ENCODE measurements at regions not wholly inside any gene's neighbourhood (a gene's known extent, or its start where the extent isn't known, plus 50 kb on each side); places are given as distances from the start of the nearest gene placed in this dataset.

DNA sequence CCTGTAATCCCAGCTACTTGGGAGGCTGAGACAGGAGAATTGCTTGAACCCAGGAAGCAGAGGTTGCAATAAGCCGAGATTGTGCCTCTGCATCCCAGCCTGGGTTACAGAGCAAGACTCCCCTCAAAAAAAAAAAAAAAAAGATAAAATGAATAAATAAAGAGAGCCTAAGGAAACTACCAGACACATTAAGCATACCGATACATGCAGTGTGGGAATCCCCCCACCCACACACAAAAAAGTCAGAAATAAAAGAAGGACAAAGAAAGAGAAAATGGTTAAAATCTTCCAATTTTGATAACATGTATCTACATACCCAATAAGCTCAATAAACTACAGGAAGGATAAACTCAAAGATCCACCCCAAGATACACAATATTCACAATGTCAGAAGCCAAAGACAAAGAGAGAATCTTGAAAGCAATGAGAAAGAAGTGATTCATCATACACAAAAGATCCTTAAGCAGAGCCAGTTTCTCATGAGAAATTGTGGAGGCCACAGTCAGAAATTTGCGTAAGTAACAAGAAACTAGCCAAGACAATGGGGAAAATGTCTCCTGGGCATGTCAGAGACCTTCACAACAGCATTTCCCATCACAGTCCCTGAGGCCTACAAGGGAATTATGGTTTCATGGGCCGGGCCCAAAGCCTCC is 1197.0 kb downstream of the AMY1C start (continued):
- TF ChIP-seq CEBPB (IDR thresholded peaks at IDR 0.05; ENCODE audit: borderline replicate concordance in 1 of 2, low read depth in 2 of 2, low read length in 2 of 2) (no peak), IKZF1 (conservative IDR thresholded peaks at IDR 0.05) (no peak), POLR2AphosphoS2 (IDR thresholded peaks at IDR 0.05; ENCODE audit: low read depth, low read length) (no peak), MYC (IDR thresholded peaks at IDR 0.05; ENCODE audit: insufficient read depth, insufficient read length, insufficient replicate concordance, low read length, severe bottlenecking) (no peak), RBBP5 (conservative IDR thresholded peaks at IDR 0.05) (no peak), KLF5 (IDR thresholded peaks at IDR 0.05; ENCODE audit: partially characterized antibody) (no peak), BACH1 (IDR thresholded peaks at IDR 0.05; ENCODE audit: borderline replicate concordance) (no peak), RELA (IDR thresholded peaks at IDR 0.05; ENCODE audit: borderline replicate concordance, partially characterized antibody) (no peak), ATF7 (IDR thresholded peaks at IDR 0.05; ENCODE audit: low read depth) (no peak), LARP7 (IDR thresholded peaks at IDR 0.05) (no peak), BRCA1 (IDR thresholded peaks at IDR 0.05; ENCODE audit: low read depth, low read length) (no peak), HDGF (IDR thresholded peaks at IDR 0.05) (no peak), CHD1 (IDR thresholded peaks at IDR 0.05; ENCODE audit: low read depth, low read length) (no peak)
- TF ChIP-seq, protein P1, sequence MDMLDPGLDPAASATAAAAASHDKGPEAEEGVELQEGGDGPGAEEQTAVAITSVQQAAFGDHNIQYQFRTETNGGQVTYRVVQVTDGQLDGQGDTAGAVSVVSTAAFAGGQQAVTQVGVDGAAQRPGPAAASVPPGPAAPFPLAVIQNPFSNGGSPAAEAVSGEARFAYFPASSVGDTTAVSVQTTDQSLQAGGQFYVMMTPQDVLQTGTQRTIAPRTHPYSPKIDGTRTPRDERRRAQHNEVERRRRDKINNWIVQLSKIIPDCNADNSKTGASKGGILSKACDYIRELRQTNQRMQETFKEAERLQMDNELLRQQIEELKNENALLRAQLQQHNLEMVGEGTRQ (IDR thresholded peaks at IDR 0.05; ENCODE audit: borderline replicate concordance, low read depth, low read length) = no peak
- TF ChIP-seq, protein P2, sequence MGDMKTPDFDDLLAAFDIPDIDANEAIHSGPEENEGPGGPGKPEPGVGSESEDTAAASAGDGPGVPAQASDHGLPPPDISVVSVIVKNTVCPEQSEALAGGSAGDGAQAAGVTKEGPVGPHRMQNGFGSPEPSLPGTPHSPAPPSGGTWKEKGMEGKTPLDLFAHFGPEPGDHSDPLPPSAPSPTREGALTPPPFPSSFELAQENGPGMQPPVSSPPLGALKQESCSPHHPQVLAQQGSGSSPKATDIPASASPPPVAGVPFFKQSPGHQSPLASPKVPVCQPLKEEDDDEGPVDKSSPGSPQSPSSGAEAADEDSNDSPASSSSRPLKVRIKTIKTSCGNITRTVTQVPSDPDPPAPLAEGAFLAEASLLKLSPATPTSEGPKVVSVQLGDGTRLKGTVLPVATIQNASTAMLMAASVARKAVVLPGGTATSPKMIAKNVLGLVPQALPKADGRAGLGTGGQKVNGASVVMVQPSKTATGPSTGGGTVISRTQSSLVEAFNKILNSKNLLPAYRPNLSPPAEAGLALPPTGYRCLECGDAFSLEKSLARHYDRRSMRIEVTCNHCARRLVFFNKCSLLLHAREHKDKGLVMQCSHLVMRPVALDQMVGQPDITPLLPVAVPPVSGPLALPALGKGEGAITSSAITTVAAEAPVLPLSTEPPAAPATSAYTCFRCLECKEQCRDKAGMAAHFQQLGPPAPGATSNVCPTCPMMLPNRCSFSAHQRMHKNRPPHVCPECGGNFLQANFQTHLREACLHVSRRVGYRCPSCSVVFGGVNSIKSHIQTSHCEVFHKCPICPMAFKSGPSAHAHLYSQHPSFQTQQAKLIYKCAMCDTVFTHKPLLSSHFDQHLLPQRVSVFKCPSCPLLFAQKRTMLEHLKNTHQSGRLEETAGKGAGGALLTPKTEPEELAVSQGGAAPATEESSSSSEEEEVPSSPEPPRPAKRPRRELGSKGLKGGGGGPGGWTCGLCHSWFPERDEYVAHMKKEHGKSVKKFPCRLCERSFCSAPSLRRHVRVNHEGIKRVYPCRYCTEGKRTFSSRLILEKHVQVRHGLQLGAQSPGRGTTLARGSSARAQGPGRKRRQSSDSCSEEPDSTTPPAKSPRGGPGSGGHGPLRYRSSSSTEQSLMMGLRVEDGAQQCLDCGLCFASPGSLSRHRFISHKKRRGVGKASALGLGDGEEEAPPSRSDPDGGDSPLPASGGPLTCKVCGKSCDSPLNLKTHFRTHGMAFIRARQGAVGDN (IDR thresholded peaks at IDR 0.05) = no peak
- TF ChIP-seq, protein P3, sequence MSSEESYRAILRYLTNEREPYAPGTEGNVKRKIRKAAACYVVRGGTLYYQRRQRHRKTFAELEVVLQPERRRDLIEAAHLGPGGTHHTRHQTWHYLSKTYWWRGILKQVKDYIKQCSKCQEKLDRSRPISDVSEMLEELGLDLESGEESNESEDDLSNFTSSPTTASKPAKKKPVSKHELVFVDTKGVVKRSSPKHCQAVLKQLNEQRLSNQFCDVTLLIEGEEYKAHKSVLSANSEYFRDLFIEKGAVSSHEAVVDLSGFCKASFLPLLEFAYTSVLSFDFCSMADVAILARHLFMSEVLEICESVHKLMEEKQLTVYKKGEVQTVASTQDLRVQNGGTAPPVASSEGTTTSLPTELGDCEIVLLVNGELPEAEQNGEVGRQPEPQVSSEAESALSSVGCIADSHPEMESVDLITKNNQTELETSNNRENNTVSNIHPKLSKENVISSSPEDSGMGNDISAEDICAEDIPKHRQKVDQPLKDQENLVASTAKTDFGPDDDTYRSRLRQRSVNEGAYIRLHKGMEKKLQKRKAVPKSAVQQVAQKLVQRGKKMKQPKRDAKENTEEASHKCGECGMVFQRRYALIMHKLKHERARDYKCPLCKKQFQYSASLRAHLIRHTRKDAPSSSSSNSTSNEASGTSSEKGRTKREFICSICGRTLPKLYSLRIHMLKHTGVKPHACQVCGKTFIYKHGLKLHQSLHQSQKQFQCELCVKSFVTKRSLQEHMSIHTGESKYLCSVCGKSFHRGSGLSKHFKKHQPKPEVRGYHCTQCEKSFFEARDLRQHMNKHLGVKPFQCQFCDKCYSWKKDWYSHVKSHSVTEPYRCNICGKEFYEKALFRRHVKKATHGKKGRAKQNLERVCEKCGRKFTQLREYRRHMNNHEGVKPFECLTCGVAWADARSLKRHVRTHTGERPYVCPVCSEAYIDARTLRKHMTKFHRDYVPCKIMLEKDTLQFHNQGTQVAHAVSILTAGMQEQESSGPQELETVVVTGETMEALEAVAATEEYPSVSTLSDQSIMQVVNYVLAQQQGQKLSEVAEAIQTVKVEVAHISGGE (CRISPR knock-in tag; IDR thresholded peaks at IDR 0.05) = no peak
- TF ChIP-seq, protein P4, sequence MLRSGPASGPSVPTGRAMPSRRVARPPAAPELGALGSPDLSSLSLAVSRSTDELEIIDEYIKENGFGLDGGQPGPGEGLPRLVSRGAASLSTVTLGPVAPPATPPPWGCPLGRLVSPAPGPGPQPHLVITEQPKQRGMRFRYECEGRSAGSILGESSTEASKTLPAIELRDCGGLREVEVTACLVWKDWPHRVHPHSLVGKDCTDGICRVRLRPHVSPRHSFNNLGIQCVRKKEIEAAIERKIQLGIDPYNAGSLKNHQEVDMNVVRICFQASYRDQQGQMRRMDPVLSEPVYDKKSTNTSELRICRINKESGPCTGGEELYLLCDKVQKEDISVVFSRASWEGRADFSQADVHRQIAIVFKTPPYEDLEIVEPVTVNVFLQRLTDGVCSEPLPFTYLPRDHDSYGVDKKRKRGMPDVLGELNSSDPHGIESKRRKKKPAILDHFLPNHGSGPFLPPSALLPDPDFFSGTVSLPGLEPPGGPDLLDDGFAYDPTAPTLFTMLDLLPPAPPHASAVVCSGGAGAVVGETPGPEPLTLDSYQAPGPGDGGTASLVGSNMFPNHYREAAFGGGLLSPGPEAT (IDR thresholded peaks at IDR 0.05; ENCODE audit: low read depth) = 0 out of 2 replicates have a peak, but pooled peaks have one; percentile 44
- TF ChIP-seq, protein P5, sequence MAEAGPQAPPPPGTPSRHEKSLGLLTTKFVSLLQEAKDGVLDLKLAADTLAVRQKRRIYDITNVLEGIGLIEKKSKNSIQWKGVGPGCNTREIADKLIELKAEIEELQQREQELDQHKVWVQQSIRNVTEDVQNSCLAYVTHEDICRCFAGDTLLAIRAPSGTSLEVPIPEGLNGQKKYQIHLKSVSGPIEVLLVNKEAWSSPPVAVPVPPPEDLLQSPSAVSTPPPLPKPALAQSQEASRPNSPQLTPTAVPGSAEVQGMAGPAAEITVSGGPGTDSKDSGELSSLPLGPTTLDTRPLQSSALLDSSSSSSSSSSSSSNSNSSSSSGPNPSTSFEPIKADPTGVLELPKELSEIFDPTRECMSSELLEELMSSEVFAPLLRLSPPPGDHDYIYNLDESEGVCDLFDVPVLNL (IDR thresholded peaks at IDR 0.05; ENCODE audit: low read depth, low read length) = no peak

All from GM12878 (cell line).